ENCODE measurements at regions not wholly inside any gene's neighbourhood (a gene's known extent, or its start where the extent isn't known, plus 50 kb on each side); places are given as distances from the start of the nearest gene placed in this dataset.

- no peak overlapping the region for H2AFZ ChIP-seq (ENCODE audit: low read depth, low read length)
- H4K91ac ChIP-seq (ENCODE audit: low read length) = no peak overlapping the region
- H2BK15ac ChIP-seq (ENCODE audit: low read depth, poor library complexity, severe bottlenecking) = no peak overlapping the region
- no peaks in the 10 kb centered on the region for H3K27me3 ChIP-seq (ENCODE audit: control insufficient read depth in 1 of 2, insufficient read depth in 1 of 2, low read length in 2 of 2)
- no peak overlapping the region for H3K9ac ChIP-seq (ENCODE audit: low read length)
- no peak overlapping the region for H3K4me3 ChIP-seq (ENCODE audit: insufficient read depth in 1 of 2, low read depth in 1 of 2, low read length in 2 of 2)
- DNase-seq = no peak
- no peak overlapping the region for H2BK12ac ChIP-seq (ENCODE audit: low read length in 2 of 2)
- peak overlapping the region; percentile 58 for H2AK5ac ChIP-seq (ENCODE audit: low read length, severe bottlenecking)
- H3K4me1 ChIP-seq (ENCODE audit: control insufficient read depth, insufficient read depth, low read depth, low read length) = peaks cover 4% of the 10 kb centered on the region
- no peak overlapping the region for H3K23ac ChIP-seq (ENCODE audit: low read length in 2 of 2)
- H3K18ac ChIP-seq (ENCODE audit: low read depth in 1 of 2, low read length in 2 of 2) = no peak overlapping the region
- H3K4ac ChIP-seq (ENCODE audit: low read depth in 1 of 2, low read length in 2 of 2) = no peak overlapping the region
- H3K27ac ChIP-seq (ENCODE audit: low read length, poor library complexity, severe bottlenecking) = no peak overlapping the region
- no peak overlapping the region for H2BK120ac ChIP-seq (ENCODE audit: low read depth, low read length)
- H3K79me1 ChIP-seq (replicated peaks; ENCODE audit: low read length, poor library complexity, severe bottlenecking) = no peaks in the 10 kb centered on the region
- no peaks in the 10 kb centered on the region for H3K36me3 ChIP-seq (ENCODE audit: control insufficient read depth in 1 of 2, insufficient read depth in 2 of 2, low read depth in 1 of 2, low read length in 2 of 2)
- H4K8ac ChIP-seq (ENCODE audit: low read length) = no peak overlapping the region
- H3K9me3 ChIP-seq (ENCODE audit: control insufficient read depth, low read length) = no peaks in the 10 kb centered on the region
- no peak overlapping the region for H3K14ac ChIP-seq (ENCODE audit: low read length in 2 of 2)
- no peak overlapping the region for H3K4me2 ChIP-seq (ENCODE audit: low read length, poor library complexity, severe bottlenecking)
- H2BK5ac ChIP-seq (ENCODE audit: low read depth, low read length, poor library complexity, severe bottlenecking) = no peak overlapping the region
These were observed 120.6 kb downstream of the LYPLAL1 start for GRCh38 chr1:219294251-219294650.

- no peak overlapping the region for H2BK15ac ChIP-seq (ENCODE audit: low read depth, poor library complexity, severe bottlenecking)
- H3K4ac ChIP-seq (ENCODE audit: low read depth in 1 of 2, low read length in 2 of 2) = no peak overlapping the region
- H3K18ac ChIP-seq (ENCODE audit: low read depth in 1 of 2, low read length in 2 of 2) = no peak overlapping the region
- H3K23ac ChIP-seq (ENCODE audit: low read length in 2 of 2) = no peak overlapping the region
- no peak overlapping the region for H3K14ac ChIP-seq (ENCODE audit: low read length in 2 of 2)
- H3K4me1 ChIP-seq (ENCODE audit: control insufficient read depth, insufficient read depth, low read depth, low read length) = peaks cover 4% of the 10 kb centered on the region
- H3K27ac ChIP-seq (ENCODE audit: low read length, poor library complexity, severe bottlenecking) = no peak overlapping the region
- H3K9me3 ChIP-seq (ENCODE audit: control insufficient read depth, low read length) = no peaks in the 10 kb centered on the region
- no peak overlapping the region for H4K91ac ChIP-seq (ENCODE audit: low read length)
- H3K4me3 ChIP-seq (ENCODE audit: insufficient read depth in 1 of 2, low read depth in 1 of 2, low read length in 2 of 2) = no peak overlapping the region
- H2AK5ac ChIP-seq (ENCODE audit: low read length, severe bottlenecking) = no peak overlapping the region
- no peak overlapping the region for H2BK120ac ChIP-seq (ENCODE audit: low read depth, low read length)
- H3K36me3 ChIP-seq (ENCODE audit: control insufficient read depth in 1 of 2, insufficient read depth in 2 of 2, low read depth in 1 of 2, low read length in 2 of 2) = no peaks in the 10 kb centered on the region
- no peak overlapping the region for H2BK12ac ChIP-seq (ENCODE audit: low read length in 2 of 2)
- no peak overlapping the region for H4K8ac ChIP-seq (ENCODE audit: low read length)
- H3K4me2 ChIP-seq (ENCODE audit: low read length, poor library complexity, severe bottlenecking) = no peak overlapping the region
- no peak overlapping the region for H2BK5ac ChIP-seq (ENCODE audit: low read depth, low read length, poor library complexity, severe bottlenecking)
- DNase-seq = no peak
- no peak overlapping the region for H2AFZ ChIP-seq (ENCODE audit: low read depth, low read length)
- no peaks in the 10 kb centered on the region for H3K79me1 ChIP-seq (replicated peaks; ENCODE audit: low read length, poor library complexity, severe bottlenecking)
- no peaks in the 10 kb centered on the region for H3K27me3 ChIP-seq (ENCODE audit: control insufficient read depth in 1 of 2, insufficient read depth in 1 of 2, low read length in 2 of 2)
- WGBS = 88% methylated on average over 1 of the region's 3 CpGs
- no peak overlapping the region for H3K9ac ChIP-seq (ENCODE audit: low read length)
These were observed 119.7 kb downstream of the LYPLAL1 start for GRCh38 chr1:219293410-219293809.

GRCh38 chr1:219292999-219293398 lies 119.3 kb downstream of the LYPLAL1 start:
- Histone ChIP-seq H3K36me3 (ENCODE audit: control insufficient read depth in 1 of 2, insufficient read depth in 2 of 2, low read depth in 1 of 2, low read length in 2 of 2) (no peaks in the 10 kb centered on the region), H2BK120ac (ENCODE audit: low read depth, low read length) (no peak overlapping the region), H3K79me1 (replicated peaks; ENCODE audit: low read length, poor library complexity, severe bottlenecking) (no peaks in the 10 kb centered on the region), H3K9me3 (ENCODE audit: control insufficient read depth, low read length) (no peaks in the 10 kb centered on the region), H2AK5ac (ENCODE audit: low read length, severe bottlenecking) (peak overlapping the region; percentile 79), H4K91ac (ENCODE audit: low read length) (no peak overlapping the region), H4K8ac (ENCODE audit: low read length) (no peak overlapping the region), H3K9ac (ENCODE audit: low read length) (no peak overlapping the region), H2AFZ (ENCODE audit: low read depth, low read length) (no peak overlapping the region), H3K14ac (ENCODE audit: low read length in 2 of 2) (no peak overlapping the region), H3K4me3 (ENCODE audit: insufficient read depth in 1 of 2, low read depth in 1 of 2, low read length in 2 of 2) (no peak overlapping the region), H3K27ac (ENCODE audit: low read length, poor library complexity, severe bottlenecking) (no peak overlapping the region), H2BK12ac (ENCODE audit: low read length in 2 of 2) (no peak overlapping the region), H3K4me2 (ENCODE audit: low read length, poor library complexity, severe bottlenecking) (no peak overlapping the region), H3K27me3 (ENCODE audit: control insufficient read depth in 1 of 2, insufficient read depth in 1 of 2, low read length in 2 of 2) (no peaks in the 10 kb centered on the region), H3K18ac (ENCODE audit: low read depth in 1 of 2, low read length in 2 of 2) (no peak overlapping the region), H2BK15ac (ENCODE audit: low read depth, poor library complexity, severe bottlenecking) (no peak overlapping the region), H3K23ac (ENCODE audit: low read length in 2 of 2) (no peak overlapping the region), H2BK5ac (ENCODE audit: low read depth, low read length, poor library complexity, severe bottlenecking) (no peak overlapping the region), H3K4me1 (ENCODE audit: control insufficient read depth, insufficient read depth, low read depth, low read length) (peaks cover 3% of the 10 kb centered on the region), H3K4ac (ENCODE audit: low read depth in 1 of 2, low read length in 2 of 2) (no peak overlapping the region)
- 94% methylated on average over 3 of the region's 3 CpGs for WGBS
- no peak for DNase-seq

GRCh38 chr1:219292341-219292740 lies 118.7 kb downstream of the LYPLAL1 start:
- DNase-seq = no peak
- Histone ChIP-seq H2BK120ac (ENCODE audit: low read depth, low read length) (no peak overlapping the region), H2BK5ac (ENCODE audit: low read depth, low read length, poor library complexity, severe bottlenecking) (no peak overlapping the region), H3K9ac (ENCODE audit: low read length) (no peak overlapping the region), H3K4me1 (ENCODE audit: control insufficient read depth, insufficient read depth, low read depth, low read length) (peaks cover 1% of the 10 kb centered on the region), H3K27ac (ENCODE audit: low read length, poor library complexity, severe bottlenecking) (no peak overlapping the region), H3K36me3 (ENCODE audit: control insufficient read depth in 1 of 2, insufficient read depth in 2 of 2, low read depth in 1 of 2, low read length in 2 of 2) (no peaks in the 10 kb centered on the region), H3K79me1 (replicated peaks; ENCODE audit: low read length, poor library complexity, severe bottlenecking) (no peaks in the 10 kb centered on the region), H4K91ac (ENCODE audit: low read length) (no peak overlapping the region), H3K4me2 (ENCODE audit: low read length, poor library complexity, severe bottlenecking) (no peak overlapping the region), H2BK12ac (ENCODE audit: low read length in 2 of 2) (no peak overlapping the region), H3K4ac (ENCODE audit: low read depth in 1 of 2, low read length in 2 of 2) (no peak overlapping the region), H2BK15ac (ENCODE audit: low read depth, poor library complexity, severe bottlenecking) (no peak overlapping the region), H3K4me3 (ENCODE audit: insufficient read depth in 1 of 2, low read depth in 1 of 2, low read length in 2 of 2) (no peak overlapping the region), H3K27me3 (ENCODE audit: control insufficient read depth in 1 of 2, insufficient read depth in 1 of 2, low read length in 2 of 2) (no peaks in the 10 kb centered on the region), H2AK5ac (ENCODE audit: low read length, severe bottlenecking) (no peak overlapping the region), H3K9me3 (ENCODE audit: control insufficient read depth, low read length) (no peaks in the 10 kb centered on the region), H3K23ac (ENCODE audit: low read length in 2 of 2) (no peak overlapping the region), H3K18ac (ENCODE audit: low read depth in 1 of 2, low read length in 2 of 2) (no peak overlapping the region), H3K14ac (ENCODE audit: low read length in 2 of 2) (no peak overlapping the region), H2AFZ (ENCODE audit: low read depth, low read length) (no peak overlapping the region), H4K8ac (ENCODE audit: low read length) (no peak overlapping the region)

Data from mesenchymal stem cell (in vitro differentiated cells and primary cell).